ENCODE measurements at regions not wholly inside any gene's neighbourhood (a gene's known extent, or its start where the extent isn't known, plus 50 kb on each side); places are given as distances from the start of the nearest gene placed in this dataset.
"Not testable (repeated sequence)": the region's sequence is repeated elsewhere in the genome, so short reads cannot be mapped to it uniquely, and the experiment has no call there.

DNA sequence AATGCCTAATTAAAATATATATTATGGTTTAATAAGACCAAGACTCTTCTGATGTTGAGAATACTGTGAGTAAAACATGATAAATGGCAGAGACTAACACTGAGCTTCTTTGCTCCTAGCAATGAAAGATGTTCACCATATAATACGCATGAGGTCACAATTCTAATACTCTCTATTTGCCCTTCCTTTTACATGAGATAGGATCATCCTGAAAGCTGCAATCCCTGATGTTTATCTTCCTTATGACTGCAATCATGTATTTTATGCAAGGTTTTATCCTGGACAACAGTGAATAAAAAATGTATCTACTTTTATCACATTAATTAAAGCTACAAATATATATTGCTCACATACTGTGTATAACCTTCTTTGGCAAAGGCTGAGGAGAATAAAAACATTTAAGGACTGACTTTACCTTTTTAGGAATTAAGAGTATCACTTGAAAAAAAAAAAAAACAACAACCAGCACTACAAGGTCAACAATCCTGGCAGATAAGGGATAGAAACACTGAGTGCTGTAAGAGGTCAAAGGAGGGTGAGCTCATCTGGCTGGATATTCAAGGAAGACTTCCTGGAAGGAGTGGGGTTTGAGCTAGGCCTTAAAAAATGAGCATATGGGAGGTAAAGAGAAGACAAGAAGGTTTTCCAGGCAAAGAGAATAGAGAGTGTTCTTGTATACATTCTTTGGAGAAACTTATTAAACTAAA is 99.9 kb downstream of the AREG start:
- DNase-seq, result no peak

GRCh38 chr4:74545448-74545847 is 100.5 kb downstream of the AREG start:
- no peak for DNase-seq

DNA sequence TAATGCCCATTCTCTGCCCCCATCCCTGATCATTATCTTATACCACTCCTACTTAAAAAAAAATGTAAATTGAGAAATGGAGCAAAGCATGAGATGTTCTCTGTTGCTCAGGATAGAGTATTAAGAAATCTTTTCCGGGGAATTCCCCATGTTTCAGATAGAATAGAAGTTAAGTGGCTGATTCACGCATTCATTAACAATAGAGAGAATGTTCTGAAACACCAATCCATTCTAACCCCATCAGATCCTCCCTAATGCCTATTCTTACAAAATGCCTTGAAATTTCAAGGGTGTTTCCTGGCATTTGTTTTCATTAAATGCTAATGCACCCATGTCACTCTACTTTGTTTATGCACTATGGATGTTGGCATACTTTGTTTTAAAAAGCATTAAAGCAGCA is 101.1 kb downstream of the AREG start:
- DNase-seq, result no peak

GRCh38 chr4:74547042-74547441 is 102.1 kb downstream of the AREG start:
- no peak for DNase-seq

DNA sequence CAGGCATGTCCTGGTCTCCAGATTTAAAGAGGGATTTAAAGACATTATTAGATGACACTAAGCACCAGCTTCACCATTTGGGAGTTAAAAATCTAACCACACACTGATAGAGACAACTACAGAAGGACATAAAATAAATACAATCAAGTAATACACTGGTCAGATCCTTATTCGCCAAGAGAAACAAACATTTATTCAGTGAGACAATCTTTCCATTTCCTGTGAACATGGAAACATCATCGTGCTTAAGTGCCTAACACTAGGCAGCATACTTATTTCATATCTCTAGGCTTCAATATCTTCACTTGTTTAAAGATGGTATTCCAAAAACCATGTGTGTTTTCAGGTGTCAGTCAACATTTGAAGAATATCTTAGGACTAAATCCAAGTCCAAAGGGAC is 103.6 kb downstream of the AREG start:
- no peak for DNase-seq

GRCh38 chr4:74549936-74550335 is 105.0 kb downstream of the AREG start:
- no peak for DNase-seq

DNA sequence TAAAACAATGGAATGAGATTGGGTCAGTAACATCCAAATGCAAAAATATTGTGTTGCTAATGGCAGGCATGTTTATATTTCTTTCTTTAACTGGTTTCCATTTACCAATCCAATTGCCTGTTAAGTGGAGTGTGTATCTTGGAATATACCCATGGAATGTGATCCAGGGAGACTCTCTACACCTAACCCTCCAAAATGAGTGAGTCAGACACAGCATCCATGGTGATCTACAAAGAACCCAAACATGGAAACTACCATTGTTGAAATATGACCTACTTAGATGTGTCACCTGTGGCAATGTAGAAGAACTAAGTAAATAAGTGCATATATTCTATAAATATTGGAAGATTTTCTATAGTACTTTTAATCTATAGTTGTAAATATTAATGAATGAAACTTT is 110.3 kb downstream of the AREG start:
- DNase-seq, result no peak

- no peak for DNase-seq
Observed at GRCh38 chr4:74555843-74556242, 110.9 kb downstream of the AREG start.

GRCh38 chr4:74559853-74560252 is 114.9 kb downstream of the AREG start:
- no peak for DNase-seq

DNA sequence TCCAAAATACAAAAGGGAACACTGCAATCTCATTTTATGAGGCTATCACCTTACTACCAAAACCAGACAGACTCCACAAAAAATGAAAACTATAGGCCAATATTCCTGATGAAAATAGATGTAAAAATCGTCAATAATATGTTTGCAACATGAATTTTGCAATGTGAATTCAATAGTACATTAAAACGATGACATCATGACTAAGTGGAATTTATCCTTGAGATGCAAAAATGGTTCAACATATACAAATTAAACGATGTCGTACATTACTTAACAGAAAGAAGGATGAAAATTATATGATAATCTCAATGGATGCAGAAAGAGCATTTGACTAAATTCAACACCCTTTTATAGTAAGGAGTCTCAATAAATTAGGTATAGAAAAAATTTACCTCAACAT is 123.0 kb downstream of the AREG start:
- no peak for DNase-seq

- DNase-seq, result no peak
Observed at GRCh38 chr4:74570095-74570494, 125.2 kb downstream of the AREG start.

DNA sequence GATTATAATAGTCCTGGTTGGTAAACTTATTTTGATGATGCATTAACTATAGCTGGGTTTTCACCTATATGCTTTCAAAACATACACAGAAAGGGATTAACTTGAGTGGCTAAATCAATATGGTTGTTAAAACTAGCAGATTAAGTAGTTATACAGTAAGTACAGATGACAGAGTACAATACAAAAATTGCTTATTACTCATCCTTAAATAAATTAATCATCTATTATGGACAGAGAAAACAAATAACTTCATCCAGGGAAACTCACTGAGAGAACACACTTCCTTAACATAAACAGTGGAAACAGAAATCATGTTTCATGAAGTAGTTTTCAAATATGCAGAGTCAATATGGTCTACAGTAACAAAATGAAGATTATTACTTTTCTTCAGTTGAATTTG is 133.4 kb downstream of the AREG start:
- no peak for DNase-seq

DNA sequence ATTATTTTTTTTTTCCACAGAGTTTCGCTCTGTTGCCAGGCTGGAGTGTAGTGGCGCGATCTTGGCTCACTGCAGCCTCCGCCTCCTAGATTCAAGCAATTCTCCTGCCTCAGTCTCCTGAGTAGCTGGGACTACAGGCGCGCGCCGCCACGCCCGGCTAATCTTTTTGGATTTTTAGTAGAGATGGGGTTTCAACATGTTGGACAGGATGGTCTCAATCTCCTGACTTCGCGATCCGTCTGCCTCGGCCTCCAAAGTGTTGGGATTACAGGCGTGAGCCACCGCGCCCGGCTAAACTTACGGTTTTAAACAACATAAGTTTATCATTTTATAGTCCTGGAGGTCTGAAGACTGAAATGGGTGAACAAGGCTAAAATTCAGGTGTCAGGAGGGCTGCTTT is 133.9 kb downstream of the AREG start:
- not testable (repeated sequence) for DNase-seq

DNA sequence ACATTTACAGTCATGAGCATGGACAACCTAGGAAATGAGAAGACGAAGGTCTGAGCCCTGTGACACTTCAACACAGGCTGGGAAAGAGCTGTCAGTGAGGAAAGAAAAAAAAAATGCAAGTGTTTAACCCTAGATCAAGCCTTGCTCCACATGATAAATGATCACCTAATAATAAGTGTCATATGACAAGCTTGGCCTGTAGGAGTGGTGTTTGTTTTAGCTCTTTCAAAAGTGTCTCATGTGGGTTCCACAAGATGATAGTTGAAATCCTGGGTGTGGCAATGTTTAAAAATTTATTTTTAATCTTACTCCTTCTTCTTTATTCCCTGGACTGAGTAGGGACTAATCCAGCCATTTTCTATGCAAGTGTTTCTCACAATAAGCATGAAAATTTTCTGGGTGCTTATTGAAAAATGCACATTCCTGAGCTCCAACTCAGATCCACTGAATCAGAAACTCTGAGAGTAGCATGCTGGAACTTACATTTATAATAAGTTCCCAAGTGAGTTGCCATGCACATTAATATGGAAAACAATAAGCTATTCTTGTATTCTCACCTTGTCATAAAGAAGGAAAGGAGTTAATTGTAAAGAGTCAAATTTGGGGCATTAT is 138.3 kb downstream of the AREG start:
- DNase-seq, result no peak

GRCh38 chr4:74583757-74584156 is 138.8 kb downstream of the AREG start:
- DNase-seq, result no peak

- no peak for DNase-seq
Observed at GRCh38 chr4:74588350-74588749, 143.4 kb downstream of the AREG start.

DNA sequence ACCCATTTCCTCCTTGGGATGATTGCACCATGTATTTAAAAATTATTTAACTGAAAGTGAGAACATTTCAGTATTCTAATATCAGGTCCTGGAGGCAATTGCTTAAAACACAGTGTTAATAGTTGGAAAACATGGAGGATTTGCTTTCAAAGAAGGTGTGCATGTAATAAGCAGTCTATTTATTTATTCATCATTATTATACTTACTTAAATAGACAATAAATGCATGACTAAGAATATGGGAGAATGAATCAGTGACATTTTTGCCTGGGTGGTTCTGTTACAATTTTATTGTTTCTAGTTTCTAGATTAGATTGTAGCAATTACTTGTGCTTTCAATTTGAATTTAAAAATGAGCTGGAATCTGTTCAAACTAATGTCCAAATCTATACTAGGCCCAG is 145.5 kb downstream of the AREG start:
- no peak for DNase-seq

GRCh38 chr4:74598611-74599325 is 153.8 kb downstream of the AREG start:
- no peak for DNase-seq

DNA sequence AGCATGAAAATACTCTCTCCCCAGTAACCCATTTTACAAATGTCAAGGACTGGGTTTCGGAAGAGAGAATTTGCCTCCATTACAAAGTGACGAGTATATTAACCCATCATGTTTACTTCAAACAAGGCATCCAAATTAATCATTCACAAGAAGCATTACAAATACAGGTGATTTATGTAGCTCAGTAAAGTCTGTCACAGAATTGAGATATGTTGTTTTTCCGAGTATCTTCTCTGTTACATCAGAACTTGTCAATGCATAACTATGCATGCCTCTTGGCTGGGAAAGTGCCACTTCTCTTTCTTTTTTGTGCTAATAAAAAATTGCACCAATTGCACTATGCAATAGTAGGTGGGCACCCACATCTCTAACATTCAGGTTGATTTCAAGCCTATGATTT is 158.2 kb downstream of the AREG start:
- no peak for DNase-seq

DNA sequence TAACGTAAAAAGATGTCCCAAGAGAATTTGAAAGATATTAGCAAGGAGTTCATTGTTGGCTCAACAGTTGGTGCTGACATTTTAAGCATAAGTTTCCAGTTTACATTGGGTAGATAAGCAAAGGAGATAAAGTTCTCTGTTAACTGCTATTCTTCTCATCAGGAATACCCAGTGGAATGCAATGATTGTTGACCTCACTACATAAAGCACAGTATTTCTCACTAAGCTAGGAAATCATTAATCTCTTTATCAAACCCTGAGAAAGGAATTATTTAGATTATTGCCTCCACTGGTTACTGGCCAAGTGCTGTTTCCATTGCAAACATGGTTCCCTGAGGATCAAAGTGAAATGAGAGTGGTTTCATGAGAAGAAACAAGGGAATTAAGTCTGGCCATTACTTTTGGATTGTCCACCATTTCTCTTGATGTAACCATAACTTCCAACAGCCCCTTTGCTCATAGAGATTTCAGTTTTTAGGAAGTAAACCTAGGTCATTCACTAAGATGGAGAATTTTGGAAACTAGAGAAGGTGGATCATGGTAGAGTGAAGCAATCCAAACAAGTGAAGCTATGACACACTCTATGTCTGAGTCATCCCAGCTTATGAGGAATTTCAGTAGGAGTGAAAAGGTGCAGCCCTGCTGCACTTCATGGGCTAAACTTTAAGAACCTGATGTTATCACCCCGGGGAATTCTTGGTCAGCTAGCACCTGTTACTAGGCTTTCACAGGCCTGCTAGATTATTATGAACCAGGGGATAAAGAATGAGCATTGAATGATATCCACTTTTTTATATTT is 163.4 kb downstream of the AREG start:
- DNase-seq, result no peak

- no peak for DNase-seq
Observed at GRCh38 chr4:74610491-74610890, 165.6 kb downstream of the AREG start.

DNA sequence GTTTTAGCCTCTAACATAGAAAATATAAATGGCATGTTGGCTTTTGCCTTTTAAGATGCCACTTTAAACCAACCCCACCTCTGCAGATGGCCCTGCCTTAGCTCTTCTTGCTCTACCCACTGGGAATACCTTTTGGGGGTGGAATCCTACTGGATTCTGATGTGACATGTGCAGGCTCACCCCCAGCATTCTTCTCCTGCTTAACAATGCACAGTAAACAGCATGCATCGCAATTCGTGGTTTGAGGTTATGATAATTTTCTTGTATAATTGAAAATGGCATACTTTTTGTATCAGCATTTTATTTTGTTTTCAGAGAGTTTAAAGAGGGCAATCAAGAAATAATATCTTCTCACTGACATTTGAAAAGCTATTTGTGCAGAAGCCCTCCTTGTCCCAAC is 167.9 kb downstream of the AREG start:
- DNase-seq, result no peak

- no peak for DNase-seq
Observed at GRCh38 chr4:74613266-74613665, 168.3 kb downstream of the AREG start.

GRCh38 chr4:74615411-74615810 is 170.5 kb downstream of the AREG start:
- no peak for DNase-seq

Measured in NCI-H774 (cell line).